ENCODE measurements at regions not wholly inside any gene's neighbourhood (a gene's known extent, or its start where the extent isn't known, plus 50 kb on each side); places are given as distances from the start of the nearest gene placed in this dataset.

GRCh38 chr4:43337707-43338106 lies 445.2 kb downstream of the GRXCR1 start:
- no peaks in the 10 kb centered on the region for H3K4me1 Mint-ChIP-seq (ENCODE audit: low read depth, unreplicated experiment)
- H3K27me3 Mint-ChIP-seq (ENCODE audit: unreplicated experiment): no peaks in the 10 kb centered on the region
- no peaks in the 10 kb centered on the region for H3K36me3 Mint-ChIP-seq (ENCODE audit: unreplicated experiment)
- no peaks in the 10 kb centered on the region for H3K9me3 Mint-ChIP-seq (ENCODE audit: unreplicated experiment)
- DNase-seq: no peak
- no peak overlapping the region for H3K4me3 Mint-ChIP-seq (ENCODE audit: unreplicated experiment)
- H3K27ac Mint-ChIP-seq (ENCODE audit: unreplicated experiment): no peak overlapping the region
- no peak for TF ChIP-seq CTCF (IDR thresholded peaks at IDR 0.05; ENCODE audit: partially characterized antibody, unreplicated experiment)

GRCh38 chr4:43339435-43339834 lies 446.9 kb downstream of the GRXCR1 start:
- Mint-ChIP-seq H3K4me1 (ENCODE audit: low read depth, unreplicated experiment) (no peaks in the 10 kb centered on the region), H3K36me3 (ENCODE audit: unreplicated experiment) (no peaks in the 10 kb centered on the region), H3K9me3 (ENCODE audit: unreplicated experiment) (no peaks in the 10 kb centered on the region), H3K27ac (ENCODE audit: unreplicated experiment) (no peak overlapping the region), H3K4me3 (ENCODE audit: unreplicated experiment) (no peak overlapping the region), H3K27me3 (ENCODE audit: unreplicated experiment) (no peaks in the 10 kb centered on the region)
- no peak for TF ChIP-seq CTCF (IDR thresholded peaks at IDR 0.05; ENCODE audit: partially characterized antibody, unreplicated experiment)
- DNase-seq: no peak

- Mint-ChIP-seq H3K36me3 (ENCODE audit: unreplicated experiment) (no peaks in the 10 kb centered on the region), H3K4me3 (ENCODE audit: unreplicated experiment) (no peak overlapping the region), H3K27ac (ENCODE audit: unreplicated experiment) (no peak overlapping the region), H3K9me3 (ENCODE audit: unreplicated experiment) (no peaks in the 10 kb centered on the region), H3K27me3 (ENCODE audit: unreplicated experiment) (no peaks in the 10 kb centered on the region), H3K4me1 (ENCODE audit: low read depth, unreplicated experiment) (no peaks in the 10 kb centered on the region)
- DNase-seq: no peak
- no peak for TF ChIP-seq CTCF (IDR thresholded peaks at IDR 0.05; ENCODE audit: partially characterized antibody, unreplicated experiment)
Measured at GRCh38 chr4:43341741-43342140, 449.2 kb downstream of the GRXCR1 start.

DNA sequence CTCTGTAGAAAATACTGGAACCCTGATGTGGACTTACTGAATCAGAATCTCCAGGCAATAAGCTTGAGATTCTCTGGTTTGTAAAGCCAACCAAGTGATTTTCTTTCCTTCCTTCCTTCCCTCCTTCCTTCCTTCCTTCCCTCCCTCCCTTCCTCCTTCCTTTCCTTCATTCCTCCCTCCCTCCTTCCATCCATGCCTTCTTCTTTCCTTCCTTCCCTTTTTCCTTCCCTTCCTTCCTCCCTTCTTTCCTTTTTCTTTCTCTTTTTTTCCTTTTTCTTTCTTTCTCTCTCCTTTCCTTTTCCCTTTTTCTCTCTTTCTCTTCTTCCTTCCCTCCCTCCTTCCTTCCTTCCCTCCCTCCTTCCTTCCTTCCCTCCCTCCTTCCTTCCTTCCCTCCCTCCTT lies 450.8 kb downstream of the GRXCR1 start:
- DNase-seq: no peak
- no peak for TF ChIP-seq CTCF (IDR thresholded peaks at IDR 0.05; ENCODE audit: partially characterized antibody, unreplicated experiment)
- H3K27me3 Mint-ChIP-seq (ENCODE audit: unreplicated experiment): no peaks in the 10 kb centered on the region
- no peaks in the 10 kb centered on the region for H3K36me3 Mint-ChIP-seq (ENCODE audit: unreplicated experiment)
- no peaks in the 10 kb centered on the region for H3K9me3 Mint-ChIP-seq (ENCODE audit: unreplicated experiment)
- no peak overlapping the region for H3K27ac Mint-ChIP-seq (ENCODE audit: unreplicated experiment)
- H3K4me1 Mint-ChIP-seq (ENCODE audit: low read depth, unreplicated experiment): no peaks in the 10 kb centered on the region
- H3K4me3 Mint-ChIP-seq (ENCODE audit: unreplicated experiment): no peak overlapping the region

GRCh38 chr4:43345323-43345925 lies 452.9 kb downstream of the GRXCR1 start:
- H3K36me3 Mint-ChIP-seq (ENCODE audit: unreplicated experiment): no peaks in the 10 kb centered on the region
- TF ChIP-seq CTCF (IDR thresholded peaks at IDR 0.05; ENCODE audit: partially characterized antibody, unreplicated experiment): no peak
- DNase-seq: no peak
- no peaks in the 10 kb centered on the region for H3K9me3 Mint-ChIP-seq (ENCODE audit: unreplicated experiment)
- H3K4me1 Mint-ChIP-seq (ENCODE audit: low read depth, unreplicated experiment): no peaks in the 10 kb centered on the region
- no peak overlapping the region for H3K27ac Mint-ChIP-seq (ENCODE audit: unreplicated experiment)
- H3K27me3 Mint-ChIP-seq (ENCODE audit: unreplicated experiment): no peaks in the 10 kb centered on the region
- H3K4me3 Mint-ChIP-seq (ENCODE audit: unreplicated experiment): no peak overlapping the region
